ENCODE measurements at regions not wholly inside any gene's neighbourhood (a gene's known extent, or its start where the extent isn't known, plus 50 kb on each side); places are given as distances from the start of the nearest gene placed in this dataset.
A peak's percentile ranks its signal among the peaks of the same experiment; 100 is the strongest.

- TF ChIP-seq CTCF (IDR thresholded peaks at IDR 0.05; ENCODE audit: partially characterized antibody, unreplicated experiment), result no peak
- no peak for DNase-seq
- H3K4me3 Mint-ChIP-seq (ENCODE audit: unreplicated experiment), result no peak overlapping the region
- H3K4me1 Mint-ChIP-seq (ENCODE audit: low read depth, unreplicated experiment), result no peaks in the 10 kb centered on the region
- no peak overlapping the region for H3K27ac Mint-ChIP-seq (ENCODE audit: unreplicated experiment)
- no peaks in the 10 kb centered on the region for H3K9me3 Mint-ChIP-seq (ENCODE audit: unreplicated experiment)
- H3K27me3 Mint-ChIP-seq (ENCODE audit: unreplicated experiment), result no peaks in the 10 kb centered on the region
- no peaks in the 10 kb centered on the region for H3K36me3 Mint-ChIP-seq (ENCODE audit: unreplicated experiment)
These were observed 800.7 kb upstream of the ALCAM start for GRCh38 chr3:104566054-104566453.

- peaks cover 4% of the 10 kb centered on the region for H3K4me1 Mint-ChIP-seq (ENCODE audit: low read depth, unreplicated experiment)
- DNase-seq, result peak; percentile 49
- TF ChIP-seq CTCF (IDR thresholded peaks at IDR 0.05; ENCODE audit: partially characterized antibody, unreplicated experiment), result no peak
- peak overlapping the region; percentile 68 for H3K27ac Mint-ChIP-seq (ENCODE audit: unreplicated experiment)
- peaks cover 2% of the 10 kb centered on the region for H3K27me3 Mint-ChIP-seq (ENCODE audit: unreplicated experiment)
- H3K4me3 Mint-ChIP-seq (ENCODE audit: unreplicated experiment), result no peak overlapping the region
- H3K36me3 Mint-ChIP-seq (ENCODE audit: unreplicated experiment), result peaks cover 26% of the 10 kb centered on the region
- H3K9me3 Mint-ChIP-seq (ENCODE audit: unreplicated experiment), result peaks cover 12% of the 10 kb centered on the region
These were observed 791.1 kb upstream of the ALCAM start for GRCh38 chr3:104575634-104576033.

- DNase-seq, result no peak
- Mint-ChIP-seq H3K4me3 (ENCODE audit: unreplicated experiment) (no peak overlapping the region), H3K9me3 (ENCODE audit: unreplicated experiment) (peaks cover 11% of the 10 kb centered on the region), H3K27me3 (ENCODE audit: unreplicated experiment) (no peaks in the 10 kb centered on the region), H3K4me1 (ENCODE audit: low read depth, unreplicated experiment) (peaks cover 4% of the 10 kb centered on the region), H3K27ac (ENCODE audit: unreplicated experiment) (no peak overlapping the region), H3K36me3 (ENCODE audit: unreplicated experiment) (peaks cover 26% of the 10 kb centered on the region)
- TF ChIP-seq CTCF (IDR thresholded peaks at IDR 0.05; ENCODE audit: partially characterized antibody, unreplicated experiment), result no peak
These were observed 788.2 kb upstream of the ALCAM start for GRCh38 chr3:104578558-104578957.

- H3K4me1 Mint-ChIP-seq (ENCODE audit: low read depth, unreplicated experiment), result no peaks in the 10 kb centered on the region
- H3K27ac Mint-ChIP-seq (ENCODE audit: unreplicated experiment), result no peak overlapping the region
- H3K27me3 Mint-ChIP-seq (ENCODE audit: unreplicated experiment), result no peaks in the 10 kb centered on the region
- H3K9me3 Mint-ChIP-seq (ENCODE audit: unreplicated experiment), result peaks cover 8% of the 10 kb centered on the region
- H3K4me3 Mint-ChIP-seq (ENCODE audit: unreplicated experiment), result no peak overlapping the region
- DNase-seq, result no peak
- H3K36me3 Mint-ChIP-seq (ENCODE audit: unreplicated experiment), result peaks cover 15% of the 10 kb centered on the region
- TF ChIP-seq CTCF (IDR thresholded peaks at IDR 0.05; ENCODE audit: partially characterized antibody, unreplicated experiment), result no peak
These were observed 784.6 kb upstream of the ALCAM start for GRCh38 chr3:104582092-104582491.

- no peak for DNase-seq
- TF ChIP-seq CTCF (IDR thresholded peaks at IDR 0.05; ENCODE audit: partially characterized antibody, unreplicated experiment), result no peak
- no peaks in the 10 kb centered on the region for H3K27me3 Mint-ChIP-seq (ENCODE audit: unreplicated experiment)
- no peaks in the 10 kb centered on the region for H3K36me3 Mint-ChIP-seq (ENCODE audit: unreplicated experiment)
- H3K9me3 Mint-ChIP-seq (ENCODE audit: unreplicated experiment), result peaks cover 1% of the 10 kb centered on the region
- H3K4me3 Mint-ChIP-seq (ENCODE audit: unreplicated experiment), result no peak overlapping the region
- H3K4me1 Mint-ChIP-seq (ENCODE audit: low read depth, unreplicated experiment), result no peaks in the 10 kb centered on the region
- H3K27ac Mint-ChIP-seq (ENCODE audit: unreplicated experiment), result no peak overlapping the region
These were observed 782.0 kb upstream of the ALCAM start for GRCh38 chr3:104584682-104585081.
